GM12891 (cell line): ENCODE measurements at regions not wholly inside any gene's neighbourhood (a gene's known extent, or its start where the extent isn't known, plus 50 kb on each side); places are given as distances from the start of the nearest gene placed in this dataset.

Source experiments
- DNase-seq: peaks from one replicate; pipeline ENCODE4 v3.0.0; 2011; ENCODE audit warnings: low spot score; ENCODE audit not compliant: insufficient read length
- FAIRE-seq: peaks from 2 replicates; lab custom pipeline; 2011; peaks lifted over from hg19 to GRCh38; lab: Jason Lieb, UNC
- PAX5 ChIP-seq: IDR thresholded peaks from 2 replicates; pipeline ENCODE4 v1.6.1; 2011; ENCODE audit warnings: low read length, moderate library complexity, mild to moderate bottlenecking; ENCODE audit not compliant: insufficient read depth, severe bottlenecking
- POLR2A ChIP-seq: IDR thresholded peaks from 2 replicates; pipeline ENCODE4 v1.6.1; 2011; ENCODE audit warnings: low read depth, low read length, control low read depth
- POLR2AphosphoS5 ChIP-seq: IDR thresholded peaks from 2 replicates; pipeline ENCODE4 v1.6.1; 2011; ENCODE audit warnings: low read depth, low read length, control low read depth
- POU2F2 ChIP-seq: IDR thresholded peaks from 2 replicates; pipeline ENCODE4 v1.6.1; 2011; ENCODE audit warnings: low read depth, mild to moderate bottlenecking, control low read depth, low read length, moderate library complexity
- SPI1 ChIP-seq: IDR thresholded peaks from 2 replicates; pipeline ENCODE4 v1.6.1; 2011; ENCODE audit warnings: low read depth, low read length, control low read depth
- TAF1 ChIP-seq: IDR thresholded peaks from 2 replicates; pipeline ENCODE4 v1.6.1; 2011; ENCODE audit warnings: low read depth, low read length, control low read depth

- no peak for TF ChIP-seq POU2F2
- no peak for TF ChIP-seq PAX5
- no peak for TF ChIP-seq POLR2A
- no peak for TF ChIP-seq POLR2AphosphoS5
- TF ChIP-seq TAF1 = no peak
- FAIRE-seq = no peak
Measured at GRCh38 chr6:50443144-50443543, 270.2 kb upstream of the TFAP2D start.

DNA sequence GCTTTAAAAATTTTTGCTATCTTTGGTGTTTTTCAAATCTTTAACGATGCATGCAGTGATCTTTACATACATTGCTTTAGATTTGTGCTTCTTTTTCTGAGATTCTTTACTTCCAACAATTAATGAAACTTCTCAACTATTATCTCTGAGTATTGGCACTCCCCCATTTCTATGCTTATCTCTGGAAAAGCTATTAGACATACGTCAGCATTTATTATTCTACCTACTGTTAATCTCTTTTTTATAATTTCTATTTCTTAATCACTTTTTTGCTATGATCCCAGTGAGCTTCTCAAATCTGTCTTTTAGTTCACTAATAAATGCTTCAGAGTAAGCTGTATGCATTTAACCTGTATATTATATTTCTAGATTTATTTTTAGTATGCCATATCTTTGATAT, 264.2 kb upstream of the TFAP2D start:
- no peak for FAIRE-seq
- no peak for DNase-seq
- TF ChIP-seq POU2F2 (no peak), SPI1 (no peak), POLR2A (no peak), POLR2AphosphoS5 (no peak), PAX5 (no peak)

More at GRCh38 chr6:50443144-50443543, 270.2 kb upstream of the TFAP2D start:
- DNase-seq = no peak

- FAIRE-seq (no peak), DNase-seq (no peak)
- TF ChIP-seq POLR2A (no peak), TAF1 (no peak)
Measured at GRCh38 chr6:50451826-50452400, 261.4 kb upstream of the TFAP2D start.

- FAIRE-seq = no peak
- TF ChIP-seq TAF1 = no peak
- TF ChIP-seq PAX5 = no peak
- TF ChIP-seq POLR2A = no peak
- TF ChIP-seq POU2F2 = no peak
- TF ChIP-seq SPI1 = no peak
- TF ChIP-seq POLR2AphosphoS5 = no peak
- DNase-seq = no peak
Measured at GRCh38 chr6:50455029-50455428, 258.3 kb upstream of the TFAP2D start.

- TF ChIP-seq TAF1 (no peak), POU2F2 (no peak), SPI1 (no peak), POLR2AphosphoS5 (no peak), POLR2A (no peak), PAX5 (no peak)
- DNase-seq = no peak
- no peak for FAIRE-seq
Measured at GRCh38 chr6:50457351-50457750, 256.0 kb upstream of the TFAP2D start.

DNA sequence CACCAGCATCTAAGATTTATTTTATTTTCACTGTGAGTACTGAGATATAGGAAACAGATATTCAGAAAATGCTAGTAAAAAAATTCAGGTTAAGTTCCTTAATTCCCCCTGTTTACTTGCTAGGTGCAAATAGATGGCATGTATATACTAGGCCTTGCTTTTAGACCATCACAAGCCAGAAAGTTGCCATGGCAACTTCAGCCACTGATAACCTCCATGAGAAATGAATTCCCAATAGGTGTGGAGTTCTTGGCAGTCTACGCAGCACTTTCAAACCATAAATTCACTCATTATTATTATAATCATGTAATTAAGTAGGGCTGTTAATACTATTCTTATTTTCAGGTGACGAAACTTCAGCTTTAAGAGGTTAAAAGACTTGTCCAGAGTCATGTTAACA, 251.6 kb upstream of the TFAP2D start:
- FAIRE-seq (no peak), DNase-seq (no peak)
- TF ChIP-seq PAX5 (no peak), TAF1 (no peak)

DNA sequence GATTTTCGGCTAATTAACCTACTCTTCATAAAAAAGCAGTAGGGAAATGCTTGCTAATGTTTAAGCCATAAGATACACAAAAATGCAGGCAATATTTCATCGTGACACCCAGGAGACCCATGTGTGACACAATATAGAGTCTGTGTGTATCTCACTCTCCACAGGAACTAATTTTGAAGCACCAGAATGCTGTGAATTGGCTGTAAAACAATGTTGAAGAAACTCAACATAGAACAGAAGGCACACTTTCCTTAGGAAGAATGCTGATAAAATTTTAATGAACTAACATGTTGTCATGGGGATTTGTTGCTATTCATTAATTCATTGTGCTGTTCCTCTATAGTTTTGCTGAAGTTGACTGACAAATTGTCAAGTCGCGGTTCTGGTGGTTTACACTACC, 249.4 kb upstream of the TFAP2D start:
- no peak for DNase-seq
- no peak for TF ChIP-seq POU2F2
- no peak for TF ChIP-seq SPI1
- TF ChIP-seq PAX5 = no peak
- no peak for TF ChIP-seq POLR2A
- FAIRE-seq = no peak

GRCh38 chr6:50467931-50468330, 245.4 kb upstream of the TFAP2D start:
- TF ChIP-seq POLR2A (no peak), PAX5 (no peak)
- FAIRE-seq (no peak), DNase-seq (no peak)

DNA sequence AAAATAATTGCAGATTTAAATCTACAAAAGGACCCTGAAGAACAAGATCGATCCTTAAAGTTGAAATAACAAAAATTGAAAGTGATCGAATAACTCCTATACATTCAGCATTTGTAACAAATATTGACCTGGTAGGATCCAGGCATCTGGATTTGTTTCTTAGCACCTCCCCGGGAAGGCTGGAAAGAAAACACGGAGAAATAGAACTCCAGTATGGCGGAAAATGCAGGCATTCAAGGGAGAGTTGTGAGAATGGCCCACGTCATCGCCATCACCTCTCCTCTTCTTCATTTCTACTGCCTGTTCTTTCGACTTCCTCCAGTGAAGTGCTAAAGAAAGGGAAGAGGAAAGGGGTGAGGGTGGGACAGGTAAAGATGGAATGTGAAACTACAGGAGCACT, 242.3 kb upstream of the TFAP2D start:
- DNase-seq (no peak), FAIRE-seq (no peak)
- no peak for TF ChIP-seq TAF1
- no peak for TF ChIP-seq POLR2AphosphoS5
- TF ChIP-seq PAX5 = no peak
- no peak for TF ChIP-seq SPI1
- TF ChIP-seq POU2F2 = no peak
- TF ChIP-seq POLR2A = no peak

DNA sequence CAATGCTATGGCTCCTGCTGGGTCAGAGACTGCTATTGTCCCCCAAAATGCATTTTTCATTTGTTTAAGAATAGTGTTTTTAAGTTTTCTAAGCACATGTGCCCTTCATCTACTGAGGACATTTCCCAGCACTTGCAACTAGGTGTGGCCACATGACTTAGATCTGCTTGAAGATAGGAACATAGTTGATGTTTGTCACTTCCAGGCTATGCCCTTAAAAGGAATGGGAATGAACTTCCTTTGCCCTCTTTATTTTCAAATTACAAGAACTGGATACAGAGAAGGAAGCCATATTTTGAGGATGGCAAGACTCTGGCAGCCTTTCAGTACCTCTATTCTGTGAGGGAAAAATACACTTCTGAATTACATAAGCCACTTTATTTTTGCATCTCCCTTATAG, 203.0 kb upstream of the TFAP2D start:
- no peak for TF ChIP-seq POU2F2
- TF ChIP-seq SPI1 = no peak
- TF ChIP-seq PAX5 = no peak
- no peak for TF ChIP-seq TAF1
- TF ChIP-seq POLR2A = no peak
- TF ChIP-seq POLR2AphosphoS5 = no peak
- FAIRE-seq (no peak), DNase-seq (no peak)
